HFF-Myc (cell line): ENCODE measurements at regions not wholly inside any gene's neighbourhood (a gene's known extent, or its start where the extent isn't known, plus 50 kb on each side); places are given as distances from the start of the nearest gene placed in this dataset.

Experiments used
- DNase-seq: peaks from one replicate; pipeline ENCODE4 v3.0.0-alpha.2; 2011; ENCODE audit warnings: low read depth; ENCODE audit errors: extremely low read depth
- H3K4me3 ChIP-seq: replicated peaks from 2 replicates; pipeline ENCODE4 v1.5.1; 2011; ENCODE audit warnings: low read depth, mild to moderate bottlenecking, control low read depth, low read length
- CTCF ChIP-seq: IDR thresholded peaks from 2 replicates; pipeline ENCODE4 v1.5.1; 2012; ENCODE audit warnings: mild to moderate bottlenecking, low read depth, low read length, control low read depth; ENCODE audit errors: missing control alignments

- no peak for DNase-seq
- H3K4me3 ChIP-seq = no peak overlapping the region
- no peak for TF ChIP-seq CTCF
These were observed 146.3 kb downstream of the C1orf94 start for GRCh38 chr1:34322969-34323368.

- DNase-seq = no peak
- no peak for TF ChIP-seq CTCF
- no peak overlapping the region for H3K4me3 ChIP-seq
These were observed 148.3 kb downstream of the C1orf94 start for GRCh38 chr1:34324879-34325440.

DNA sequence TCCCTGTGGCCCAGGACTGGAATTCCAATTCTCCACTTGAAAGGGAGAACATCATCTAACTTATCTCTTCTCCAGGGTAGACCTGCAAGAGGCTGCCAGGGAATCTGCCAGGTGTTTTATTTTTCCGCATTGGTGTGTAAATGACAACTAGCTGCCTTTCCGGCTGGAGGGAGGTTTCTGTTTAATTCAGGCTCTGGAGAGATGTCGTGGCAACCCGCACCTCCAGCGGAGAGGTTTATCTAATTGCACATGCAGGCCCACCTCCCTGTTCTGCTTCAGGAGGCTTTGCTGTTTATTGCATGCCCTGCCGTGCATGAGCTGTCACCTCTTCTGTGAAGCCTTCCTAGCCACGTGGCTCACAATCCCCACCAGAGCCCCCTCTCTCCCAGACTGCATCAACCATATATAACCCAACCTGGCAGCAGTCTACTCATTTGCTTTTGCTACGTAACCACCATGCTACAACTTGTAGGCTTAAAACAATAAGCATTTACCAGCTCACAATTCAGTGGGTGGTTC lies 151.6 kb downstream of the C1orf94 start:
- DNase-seq = no peak
- no peak for TF ChIP-seq CTCF
- H3K4me3 ChIP-seq = no peak overlapping the region

DNA sequence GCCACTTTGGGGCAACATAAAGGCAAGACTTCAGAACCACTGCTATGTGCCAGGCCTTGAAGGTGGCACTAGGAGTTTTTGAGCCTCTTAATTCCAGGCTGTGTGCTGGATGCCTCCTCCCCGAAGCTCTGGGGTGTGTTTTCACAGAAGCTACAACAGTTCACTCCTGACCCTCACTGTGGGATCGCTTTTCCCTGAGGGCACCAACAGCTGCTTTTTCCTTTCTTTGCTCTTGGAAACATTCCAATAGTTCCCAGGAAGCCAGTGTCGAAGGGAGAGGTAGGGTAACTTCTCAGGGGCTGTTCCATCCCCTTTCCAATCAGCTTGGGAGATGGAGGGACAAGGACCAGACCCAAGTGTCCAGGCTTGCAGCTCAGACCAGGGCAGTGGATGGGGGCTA lies 153.4 kb downstream of the C1orf94 start:
- no peak overlapping the region for H3K4me3 ChIP-seq
- DNase-seq = no peak
- TF ChIP-seq CTCF = no peak

DNA sequence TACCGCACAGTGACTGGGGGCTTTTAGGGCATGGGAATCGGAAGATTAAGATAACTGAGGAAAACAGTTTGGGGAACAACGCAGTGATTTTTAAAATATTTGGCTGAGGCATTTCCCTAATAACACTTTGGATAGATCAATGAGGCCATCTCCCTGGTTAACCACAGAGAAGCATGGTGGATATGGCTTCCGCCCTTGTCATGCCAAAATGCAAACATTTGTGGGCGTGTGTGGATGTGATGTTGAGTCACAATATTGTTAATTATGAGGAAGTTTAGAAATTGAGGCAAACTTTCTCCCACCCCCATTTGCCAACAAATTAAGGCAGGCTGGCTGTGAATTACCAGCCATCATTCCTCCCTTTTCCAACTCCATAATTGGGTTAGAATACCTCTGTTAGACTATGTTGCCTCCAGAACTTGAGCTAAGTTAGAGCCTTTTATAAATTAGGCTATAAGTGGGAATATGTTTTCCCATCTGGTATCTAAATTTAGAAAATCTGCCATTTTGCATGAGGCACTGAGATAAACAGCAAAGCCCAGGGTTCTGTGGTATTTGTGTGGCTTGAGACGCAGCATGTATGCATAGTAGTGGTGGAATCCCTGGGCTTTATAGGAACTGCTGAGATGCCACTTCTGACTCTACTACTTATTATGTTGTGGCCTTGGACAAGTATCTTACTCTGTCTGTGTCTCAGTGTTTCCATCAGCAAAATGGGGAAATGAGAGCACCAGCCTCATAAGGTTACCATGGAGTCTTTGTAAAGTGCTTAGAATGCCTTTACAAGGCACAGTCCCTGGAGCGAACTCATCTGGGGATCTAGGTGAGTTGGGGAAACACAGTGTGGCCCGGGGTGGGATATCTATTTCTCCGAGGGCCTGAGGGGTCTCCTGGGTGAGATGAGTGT lies 154.6 kb downstream of the C1orf94 start:
- no peak for TF ChIP-seq CTCF
- no peak overlapping the region for H3K4me3 ChIP-seq
- DNase-seq = no peak

GRCh38 chr1:34332996-34333395 lies 156.3 kb downstream of the C1orf94 start:
- H3K4me3 ChIP-seq = no peak overlapping the region
- DNase-seq = no peak
- TF ChIP-seq CTCF = no peak

DNA sequence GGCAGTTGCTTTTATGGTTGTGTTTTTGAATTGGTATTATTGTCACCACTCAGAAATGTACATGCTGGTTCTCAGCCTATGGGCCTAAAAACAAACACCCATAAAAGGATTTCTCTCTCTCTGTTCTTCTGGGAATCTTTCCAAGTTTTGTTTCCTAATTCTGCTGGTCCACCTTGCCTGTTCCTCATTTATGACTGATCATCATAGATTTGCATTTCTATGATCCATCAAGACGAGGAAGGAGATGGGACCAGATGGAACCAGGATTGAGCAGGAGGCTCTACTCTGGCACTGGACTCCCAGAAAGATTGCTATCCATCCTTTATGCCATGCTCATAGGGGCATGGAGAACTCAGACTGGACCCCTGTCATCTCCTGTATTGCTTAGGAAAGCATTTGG lies 162.2 kb downstream of the C1orf94 start:
- no peak for DNase-seq
- TF ChIP-seq CTCF = no peak
- H3K4me3 ChIP-seq = no peak overlapping the region
